HUES6 (cell line): ENCODE measurements at regions not wholly inside any gene's neighbourhood (a gene's known extent, or its start where the extent isn't known, plus 50 kb on each side); places are given as distances from the start of the nearest gene placed in this dataset.
"Not testable (repeated sequence)": the region's sequence is repeated elsewhere in the genome, so short reads cannot be mapped to it uniquely, and the experiment has no call there.

Experiments
- H3K27ac ChIP-seq: 2 replicates; pipeline ENCODE4 v1.7.0; 2013; ENCODE audit warnings: low read depth, mild to moderate bottlenecking, low read length, inconsistent platforms
- H3K27me3 ChIP-seq: 2 replicates; pipeline ENCODE4 v1.6.1; 2013; ENCODE audit warnings: low read length; ENCODE audit not compliant: control insufficient read depth, insufficient read depth
- H3K36me3 ChIP-seq: 2 replicates; pipeline ENCODE4 v1.6.1; 2013; ENCODE audit warnings: low read length; ENCODE audit not compliant: control insufficient read depth, insufficient read depth
- H3K4me1 ChIP-seq: 2 replicates; pipeline ENCODE4 v1.6.1; 2013; ENCODE audit warnings: low read length; ENCODE audit not compliant: control insufficient read depth, insufficient read depth
- H3K4me3 ChIP-seq: 2 replicates; pipeline ENCODE4 v1.5.1; 2013; ENCODE audit warnings: low read depth, low read length
- H3K9ac ChIP-seq: one replicate; pipeline ENCODE4 v1.6.1; 2013; ENCODE audit warnings: mild to moderate bottlenecking, low read length
- H3K9me3 ChIP-seq: 2 replicates; pipeline ENCODE4 v1.6.1; 2013; ENCODE audit warnings: low read depth, low read length; ENCODE audit not compliant: control insufficient read depth, insufficient read depth

DNA sequence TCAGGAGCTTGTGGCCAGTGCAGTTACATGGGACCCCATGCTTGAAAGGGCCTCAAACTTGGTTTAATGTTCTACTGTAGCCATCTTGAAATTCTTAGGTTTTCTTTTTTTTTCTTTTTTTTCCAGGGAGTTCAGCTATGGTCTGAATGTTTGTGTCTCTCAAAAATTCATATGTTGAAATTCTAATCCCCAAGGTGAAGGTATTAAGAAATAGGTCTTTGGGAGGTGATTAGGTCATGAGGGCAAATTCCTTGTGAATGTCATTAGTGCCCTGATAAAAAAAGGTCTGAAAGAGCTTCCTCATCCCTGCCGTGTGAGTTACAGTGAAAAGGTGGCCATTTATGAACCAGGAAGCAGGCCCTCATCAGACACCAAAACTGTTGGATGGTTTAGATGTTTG is 324.1 kb downstream of the C12orf75 start:
- H3K27ac ChIP-seq = no peak overlapping the region
- H3K27me3 ChIP-seq = no peaks in the 10 kb centered on the region
- H3K9ac ChIP-seq = no peak overlapping the region
- H3K4me3 ChIP-seq = no peak overlapping the region
- H3K4me1 ChIP-seq = no peaks in the 10 kb centered on the region
- no peaks in the 10 kb centered on the region for H3K36me3 ChIP-seq
- no peaks in the 10 kb centered on the region for H3K9me3 ChIP-seq

DNA sequence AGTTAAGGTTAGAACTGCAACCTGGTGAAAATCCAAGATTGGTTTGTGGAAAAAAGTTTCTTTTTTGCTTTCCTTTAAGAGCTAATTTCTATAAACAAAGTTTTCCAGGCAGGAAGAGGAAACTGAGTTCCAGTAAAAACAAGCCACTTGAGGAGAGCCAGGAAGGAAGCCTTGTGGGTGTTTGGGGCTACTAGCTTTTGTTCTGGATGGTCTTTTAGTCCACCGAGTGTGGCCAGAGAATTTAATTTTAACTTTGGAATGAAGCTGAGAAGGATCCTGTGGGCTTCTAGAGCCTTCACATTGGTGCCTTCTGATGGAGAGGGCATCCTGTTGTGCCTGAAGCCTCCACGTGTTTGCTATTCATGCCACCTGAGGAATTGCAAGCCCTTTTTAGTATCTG is 327.9 kb downstream of the C12orf75 start:
- H3K27me3 ChIP-seq = no peaks in the 10 kb centered on the region
- H3K36me3 ChIP-seq = no peaks in the 10 kb centered on the region
- no peaks in the 10 kb centered on the region for H3K4me1 ChIP-seq
- H3K4me3 ChIP-seq = no peak overlapping the region
- H3K27ac ChIP-seq = no peak overlapping the region
- no peak overlapping the region for H3K9ac ChIP-seq
- H3K9me3 ChIP-seq = no peaks in the 10 kb centered on the region

DNA sequence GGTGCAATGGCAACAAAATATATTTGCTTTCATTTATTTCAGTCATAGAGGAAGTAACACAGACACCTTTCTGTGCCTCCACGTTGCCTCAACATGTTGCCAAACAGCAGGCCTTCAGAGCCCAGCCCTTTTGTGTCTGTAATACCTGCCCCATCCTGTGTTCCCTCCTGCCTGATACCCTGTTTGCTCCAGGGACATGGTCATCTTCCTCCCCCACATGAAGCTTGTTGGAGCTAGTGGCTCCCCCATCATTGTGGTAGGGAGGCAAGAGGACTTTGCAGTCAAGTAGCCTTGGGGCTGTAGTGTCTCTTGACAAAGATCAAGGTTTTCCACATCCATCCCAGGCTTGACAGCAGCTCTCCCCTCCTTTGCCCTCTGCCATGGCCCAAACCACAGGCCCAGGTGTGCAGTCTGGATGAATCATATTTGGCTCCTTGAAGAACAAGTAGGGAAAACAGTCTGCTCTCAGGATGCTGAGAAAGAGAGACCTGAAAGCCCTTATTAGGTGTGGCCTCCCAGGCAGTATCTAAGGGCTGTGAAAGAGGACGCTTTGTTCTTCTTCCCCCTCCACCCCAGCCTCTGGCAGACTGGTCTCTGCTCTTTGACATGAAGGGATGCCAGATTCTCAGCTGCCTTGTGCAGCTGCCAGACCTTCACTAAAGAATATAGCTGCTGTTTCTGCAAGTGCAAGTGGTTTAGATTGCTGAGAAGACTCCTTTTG is 329.0 kb downstream of the C12orf75 start:
- Histone ChIP-seq H3K27me3 (no peaks in the 10 kb centered on the region), H3K9ac (no peak overlapping the region), H3K36me3 (no peaks in the 10 kb centered on the region), H3K4me1 (no peaks in the 10 kb centered on the region), H3K9me3 (no peaks in the 10 kb centered on the region), H3K4me3 (no peak overlapping the region), H3K27ac (no peak overlapping the region)

DNA sequence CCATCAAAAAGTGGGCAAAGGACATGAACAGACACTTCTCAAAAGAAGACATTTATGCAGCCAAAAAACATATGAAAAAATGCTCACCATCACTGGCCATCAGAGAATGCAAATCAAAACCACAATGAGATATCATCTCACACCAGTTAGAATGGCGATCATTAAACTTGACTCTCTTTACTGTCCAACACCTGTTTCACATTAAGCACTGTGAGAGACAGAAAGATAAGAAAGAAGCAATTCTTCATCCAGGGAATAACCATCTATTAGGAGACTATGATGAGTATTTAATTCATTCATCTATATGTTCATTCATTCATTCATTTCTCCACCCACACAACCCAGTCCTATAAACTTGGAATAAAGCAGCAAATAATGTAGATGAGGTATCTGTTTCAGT is 334.3 kb downstream of the C12orf75 start:
- H3K4me3 ChIP-seq, H3K27me3 ChIP-seq, H3K36me3 ChIP-seq: not testable (repeated sequence)

DNA sequence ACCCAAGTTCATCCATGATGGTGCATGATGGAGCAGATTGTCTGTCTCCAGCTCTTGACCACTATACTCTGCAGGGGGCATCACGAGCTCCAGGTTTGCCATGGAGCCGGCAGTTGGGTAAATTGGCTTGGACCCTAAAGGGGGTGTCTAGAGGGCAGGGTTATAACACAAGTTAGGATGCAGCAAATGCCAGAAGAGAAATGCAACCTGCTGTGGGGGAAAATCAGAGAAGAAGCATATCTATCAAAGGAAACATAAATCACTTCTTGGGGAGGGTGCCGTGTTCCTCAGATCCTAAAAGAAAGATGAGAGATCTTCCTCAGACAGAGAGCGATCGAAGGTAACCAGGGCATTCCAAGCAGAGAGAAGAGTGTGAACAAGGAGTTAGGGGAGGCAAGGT is 334.9 kb downstream of the C12orf75 start:
- Histone ChIP-seq H3K36me3 (no peaks in the 10 kb centered on the region), H3K4me3 (no peak overlapping the region), H3K27me3 (no peaks in the 10 kb centered on the region), H3K9me3 (no peaks in the 10 kb centered on the region), H3K9ac (no peak overlapping the region), H3K4me1 (no peaks in the 10 kb centered on the region), H3K27ac (no peak overlapping the region)

More for the DNA sequence above, 334.3 kb downstream of the C12orf75 start:
- not testable (repeated sequence) for H3K9me3 ChIP-seq, H3K9ac ChIP-seq, H3K27ac ChIP-seq, H3K4me1 ChIP-seq

DNA sequence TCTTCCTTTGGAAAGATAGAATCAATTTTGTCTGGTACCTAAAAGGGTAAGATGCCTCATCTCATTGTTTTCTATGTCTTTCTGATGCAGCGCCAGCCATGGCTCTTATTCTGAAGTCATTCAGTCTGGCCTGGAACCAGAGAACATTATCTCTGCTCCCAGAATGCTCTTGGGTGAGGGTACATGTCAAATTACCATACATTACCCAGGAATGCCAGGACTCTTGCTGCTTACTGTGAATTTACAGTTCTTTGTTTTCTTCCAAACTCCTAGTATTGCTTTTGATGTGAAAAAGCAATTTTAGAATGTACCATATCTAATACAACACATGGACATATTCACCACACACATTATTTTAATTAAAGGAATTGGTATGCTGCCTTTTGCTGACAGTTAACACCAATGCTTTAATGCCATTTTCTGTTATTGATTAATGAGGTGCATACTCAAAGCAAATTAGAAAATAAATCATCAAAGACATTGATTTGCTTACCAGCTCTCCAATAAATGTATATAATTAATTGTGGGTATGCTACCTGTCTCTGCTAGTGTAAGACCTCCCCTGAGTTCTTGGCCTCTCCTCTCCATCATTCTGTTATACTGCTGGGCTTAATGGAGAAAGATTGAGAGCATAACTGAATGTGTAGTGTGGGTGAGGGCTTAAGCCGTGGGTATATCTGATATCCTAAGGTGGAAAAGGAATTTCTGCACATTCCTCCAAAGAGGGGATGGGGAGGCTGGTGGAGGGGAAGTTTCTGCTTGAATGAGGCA is 337.7 kb downstream of the C12orf75 start:
- no peaks in the 10 kb centered on the region for H3K4me1 ChIP-seq
- no peak overlapping the region for H3K27ac ChIP-seq
- H3K27me3 ChIP-seq = no peaks in the 10 kb centered on the region
- H3K9me3 ChIP-seq = no peaks in the 10 kb centered on the region
- no peak overlapping the region for H3K4me3 ChIP-seq
- H3K36me3 ChIP-seq = no peaks in the 10 kb centered on the region
- H3K9ac ChIP-seq = no peak overlapping the region

DNA sequence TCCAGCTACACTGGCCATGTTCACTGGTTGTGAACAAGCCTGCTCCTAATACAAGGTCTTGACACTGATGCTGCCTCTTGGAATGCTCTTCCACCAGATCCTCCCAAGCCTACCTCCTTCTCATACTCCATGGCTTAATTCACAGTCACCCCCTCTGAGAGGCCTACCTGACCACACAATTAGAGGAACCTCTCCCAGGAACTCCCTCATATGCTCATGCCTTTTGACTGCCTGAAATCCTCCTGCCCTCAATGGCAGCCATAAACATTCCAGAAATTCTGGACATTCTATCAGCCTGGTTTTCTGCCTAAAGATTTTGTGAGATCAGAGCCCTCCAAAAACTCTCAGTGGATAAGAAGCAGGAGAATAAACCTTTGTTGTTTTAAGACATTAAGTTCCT is 340.2 kb downstream of the C12orf75 start:
- Histone ChIP-seq H3K27me3 (no peaks in the 10 kb centered on the region), H3K4me1 (no peaks in the 10 kb centered on the region), H3K27ac (no peak overlapping the region), H3K9ac (no peak overlapping the region), H3K4me3 (no peak overlapping the region), H3K9me3 (no peaks in the 10 kb centered on the region), H3K36me3 (no peaks in the 10 kb centered on the region)

DNA sequence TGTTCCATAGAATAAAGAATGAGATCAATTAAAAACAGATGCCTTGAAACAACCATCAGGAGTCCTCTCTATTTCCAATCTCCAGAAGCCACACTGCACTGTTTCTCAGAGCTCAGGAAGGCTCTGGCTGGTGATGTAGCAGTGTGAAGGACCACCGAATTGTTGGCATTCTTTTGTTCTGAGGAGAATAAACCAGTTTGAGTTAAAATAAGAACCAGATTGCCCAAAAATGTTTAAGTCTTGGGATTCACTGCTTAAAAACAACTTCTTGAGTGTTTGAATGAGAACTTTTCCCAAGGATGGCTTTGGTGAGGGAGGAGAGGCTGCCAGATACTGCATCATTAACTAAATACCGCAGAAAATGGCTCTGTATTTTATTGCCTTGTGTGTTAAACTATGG is 341.2 kb downstream of the C12orf75 start:
- H3K36me3 ChIP-seq = no peaks in the 10 kb centered on the region
- no peaks in the 10 kb centered on the region for H3K27me3 ChIP-seq
- H3K4me1 ChIP-seq = no peaks in the 10 kb centered on the region; the same call in 1 of the 2 replicates
- H3K9ac ChIP-seq = no peak overlapping the region
- no peak overlapping the region for H3K27ac ChIP-seq
- no peak overlapping the region for H3K4me3 ChIP-seq
- H3K9me3 ChIP-seq = no peaks in the 10 kb centered on the region

DNA sequence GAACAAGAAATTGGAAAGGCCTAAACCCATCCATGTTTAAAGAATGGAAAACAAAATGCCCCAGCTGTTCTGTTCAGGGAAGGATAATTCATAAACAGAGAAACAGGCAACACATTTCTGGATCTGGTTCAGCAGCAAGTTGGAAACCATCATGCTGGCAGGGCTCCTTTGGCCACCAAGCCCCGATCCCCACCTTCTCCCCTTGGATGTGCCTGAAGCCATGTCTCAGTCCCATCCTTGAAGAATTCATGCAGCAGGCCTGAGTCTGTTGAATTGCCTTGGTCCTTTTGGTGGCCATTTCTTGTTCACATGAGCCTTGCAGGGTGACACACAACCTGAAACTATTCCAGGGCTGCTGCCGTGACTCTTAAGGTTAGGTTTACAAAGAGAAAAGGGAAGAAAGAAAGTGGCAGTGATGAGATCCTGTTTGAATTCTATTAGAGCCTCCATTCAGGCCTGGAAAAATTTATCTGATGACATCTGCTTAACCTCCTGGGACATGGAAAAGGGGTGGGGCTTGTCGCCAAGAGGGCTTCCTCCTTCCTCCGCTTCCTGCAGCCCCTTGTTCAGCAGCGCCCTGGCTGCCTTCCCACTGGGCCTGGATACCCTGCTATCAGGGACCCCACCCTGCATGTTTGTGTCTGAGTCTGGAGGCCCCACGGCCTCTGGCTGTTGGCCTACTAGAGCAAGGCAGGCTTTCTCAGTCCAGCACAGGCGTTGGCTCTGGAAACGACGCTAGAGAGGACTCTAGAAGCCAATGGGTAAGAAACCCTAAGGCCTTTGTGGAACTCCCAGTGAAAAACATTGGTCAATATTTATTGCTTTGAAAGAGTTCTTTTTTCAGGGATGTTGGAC is 341.9 kb downstream of the C12orf75 start:
- Histone ChIP-seq H3K27me3 (no peaks in the 10 kb centered on the region), H3K9me3 (no peaks in the 10 kb centered on the region), H3K27ac (no peak overlapping the region)

DNA sequence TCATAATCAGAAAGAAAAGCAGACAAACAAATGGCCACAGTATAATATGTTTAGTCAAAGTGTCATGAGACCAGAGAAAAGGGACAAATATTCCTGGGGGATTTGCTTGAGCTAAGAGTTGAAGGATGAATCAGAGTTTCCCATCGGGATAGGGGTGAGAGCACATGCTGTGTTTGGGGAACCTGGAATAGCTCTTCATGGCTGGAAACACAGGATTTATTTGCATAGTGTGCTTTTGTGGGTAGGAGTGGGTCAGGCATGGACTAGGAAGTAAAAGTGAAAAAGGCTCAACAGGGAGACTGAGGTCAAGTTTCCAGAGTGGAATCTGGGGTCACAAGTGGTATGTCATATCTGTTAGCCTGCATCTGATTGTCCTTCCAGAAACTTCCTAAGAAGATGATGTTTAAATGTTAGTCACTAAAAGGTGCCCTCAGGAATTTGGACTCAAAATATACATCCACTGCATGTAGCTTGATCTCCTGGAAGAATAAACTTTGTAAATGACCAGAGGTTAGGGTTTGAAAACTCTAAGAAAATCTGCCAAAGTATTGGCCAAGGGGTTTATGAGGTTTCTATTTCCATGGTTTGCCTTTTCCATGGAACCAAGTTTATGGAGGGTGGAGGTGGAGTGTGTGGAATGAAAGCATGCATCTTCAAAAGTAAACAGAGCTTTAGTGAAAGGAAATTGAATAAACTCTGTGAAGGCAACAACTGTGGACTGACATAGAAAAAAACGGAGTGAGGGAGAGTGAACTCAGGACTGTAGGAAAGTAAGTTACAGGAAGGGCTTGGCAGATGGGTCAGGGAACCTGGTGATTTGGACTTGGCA is 344.6 kb downstream of the C12orf75 start:
- no peak overlapping the region for H3K9ac ChIP-seq
- H3K27me3 ChIP-seq = no peaks in the 10 kb centered on the region
- H3K4me3 ChIP-seq = no peak overlapping the region
- H3K36me3 ChIP-seq = no peaks in the 10 kb centered on the region
- no peak overlapping the region for H3K27ac ChIP-seq
- no peaks in the 10 kb centered on the region; the same call in 1 of the 2 replicates for H3K4me1 ChIP-seq
- H3K9me3 ChIP-seq = no peaks in the 10 kb centered on the region

More for the DNA sequence above, 341.9 kb downstream of the C12orf75 start:
- no peaks in the 10 kb centered on the region; the same call in 1 of the 2 replicates for H3K4me1 ChIP-seq
- no peak overlapping the region for H3K9ac ChIP-seq
- no peaks in the 10 kb centered on the region for H3K36me3 ChIP-seq
- H3K4me3 ChIP-seq = no peak overlapping the region
